ENCODE measurements at regions not wholly inside any gene's neighbourhood (a gene's known extent, or its start where the extent isn't known, plus 50 kb on each side); places are given as distances from the start of the nearest gene placed in this dataset.

GRCh38 chr6:79789896-79790295 is 157.5 kb downstream of the ELOVL4 start:
- Histone ChIP-seq H3K27me3 (replicated peaks in 1 of 4; ENCODE audit: control insufficient read depth in 3 of 4, extremely low read depth in 1 of 4, insufficient read depth in 3 of 4, low read length in 3 of 4) (no peaks in the 10 kb centered on the region), H2BK15ac (ENCODE audit: low read length) (no peak overlapping the region), H2AK5ac (ENCODE audit: low read depth, low read length) (no peak overlapping the region), H3K14ac (ENCODE audit: insufficient read length) (no peak overlapping the region), H4K5ac (ENCODE audit: insufficient read length, low read depth, low read length) (no peak overlapping the region), H4K91ac (replicated peaks; ENCODE audit: insufficient read length, low read length) (no peak overlapping the region), H4K8ac (ENCODE audit: extremely low read depth, insufficient read depth, low read length) (no peak overlapping the region), H3K23me2 (ENCODE audit: low read depth, low read length) (no peaks in the 10 kb centered on the region), H3K18ac (ENCODE audit: extremely low read depth, low read length) (no peak overlapping the region), H3K9ac (replicated peaks in 1 of 4; ENCODE audit: extremely low read depth in 1 of 4, low read depth in 3 of 4, low read length in 3 of 4) (no peak overlapping the region), H3K23ac (ENCODE audit: insufficient read length) (no peak overlapping the region), H3K9me3 (ENCODE audit: insufficient read depth in 2 of 2, low read depth in 1 of 2, low read length in 1 of 2) (no peaks in the 10 kb centered on the region), H3K36me3 (ENCODE audit: control insufficient read depth in 2 of 4, insufficient read depth in 4 of 4, low read length in 3 of 4) (no peaks in the 10 kb centered on the region), H3K4me1 (replicated peaks in 1 of 4; ENCODE audit: control insufficient read depth in 3 of 4, insufficient read depth in 4 of 4, low read length in 3 of 4) (no peaks in the 10 kb centered on the region), H4K20me1 (replicated peaks in 1 of 2; ENCODE audit: control insufficient read depth in 1 of 2, insufficient read depth in 2 of 2, low read length in 2 of 2) (no peaks in the 10 kb centered on the region), H3K27ac (ENCODE audit: low read depth, low read length) (no peak overlapping the region), H2BK5ac (ENCODE audit: low read depth, low read length) (no peak overlapping the region), H2BK20ac (ENCODE audit: low read length) (no peak overlapping the region), H2AFZ (ENCODE audit: low read length) (no peak overlapping the region), H2BK120ac (replicated peaks; ENCODE audit: low read depth, low read length) (no peak overlapping the region), H3K79me1 (ENCODE audit: low read depth, low read length) (no peaks in the 10 kb centered on the region), H2BK12ac (ENCODE audit: low read depth, low read length) (no peak overlapping the region), H3K4me3 (ENCODE audit: extremely low read depth in 1 of 4, insufficient read depth in 2 of 4, low read depth in 3 of 4, low read length in 4 of 4) (no peak overlapping the region), H3K4ac (replicated peaks; ENCODE audit: insufficient read length, low read depth, low read length) (no peak overlapping the region), H3K56ac (replicated peaks; ENCODE audit: insufficient read length, low read depth, low read length) (no peak overlapping the region), H3K4me2 (ENCODE audit: insufficient read depth in 1 of 2, low read depth in 2 of 2, low read length in 2 of 2) (no peak overlapping the region), H3K79me2 (ENCODE audit: control insufficient read depth in 1 of 2, insufficient read depth in 2 of 2, low read length in 2 of 2) (no peaks in the 10 kb centered on the region)
- DNase-seq (ENCODE audit: low read depth in 1 of 2, low spot score in 2 of 2) (no peak), FAIRE-seq (no peak)
- 93% methylated on average over 5 of the region's 5 CpGs; no CpG with 5 or more reads in 1 of the 2 experiments for WGBS, 2 experiments (ENCODE audit: extremely low coverage in 1 of 2, insufficient coverage in 1 of 2, insufficient read length in 1 of 2, insufficient replicate concordance in 2 of 2, low coverage in 1 of 2, low lambda C conversion rate in 2 of 2, missing lambda C conversion rate in 1 of 2)
- no peak for TF ChIP-seq CBX8 (IDR thresholded peaks at IDR 0.05; ENCODE audit: borderline replicate concordance, low read depth, low read length)
- TF ChIP-seq RXRA (IDR thresholded peaks at IDR 0.05; ENCODE audit: insufficient read depth, low read depth, low read length): no peak
- TF ChIP-seq CREB1 (IDR thresholded peaks at IDR 0.05): no peak
- TF ChIP-seq RBBP5 (IDR thresholded peaks at IDR 0.05; ENCODE audit: borderline replicate concordance, low read depth, low read length): no peak
- no peak for TF ChIP-seq RFX5 (IDR thresholded peaks at IDR 0.05; ENCODE audit: borderline replicate concordance, low read depth, low read length)
- no peak for TF ChIP-seq TAF1 (IDR thresholded peaks at IDR 0.05; ENCODE audit: low read depth, low read length)
- no peak for TF ChIP-seq NRF1 (IDR thresholded peaks at IDR 0.05; ENCODE audit: low read depth, low read length)
- TF ChIP-seq SIRT6 (IDR thresholded peaks at IDR 0.05; ENCODE audit: low read length): no peak
- no peak for TF ChIP-seq GTF2F1 (IDR thresholded peaks at IDR 0.05; ENCODE audit: borderline replicate concordance, low read depth, low read length)
- no peak for TF ChIP-seq TBP (IDR thresholded peaks at IDR 0.05; ENCODE audit: low read depth, low read length)
- ChIA-PET POLR2A (ENCODE audit: partially characterized antibody) (no interaction called here), CTCF (ENCODE audit: partially characterized antibody) (interaction anchor here (1.3 to 2.1 kb wide), 2 partner anchors 12 to 27 kb away, joined by 5 to 9 read pairs; no protein-coding TSS in a partner anchor)

All from H1 (cell line).